HG03060 (cell line): ENCODE measurements at regions not wholly inside any gene's neighbourhood (a gene's known extent, or its start where the extent isn't known, plus 50 kb on each side); places are given as distances from the start of the nearest gene placed in this dataset.
"Not testable (repeated sequence)": the region's sequence is repeated elsewhere in the genome, so short reads cannot be mapped to it uniquely, and the experiment has no call there.

ENCODE experiments used
- ATAC-seq: cut with Tn5 transposase; IDR thresholded peaks from one replicate; pipeline ENCODE4 v1.9.1; 2021; ENCODE audit warnings: low read depth, moderate number of reproducible peaks; ENCODE audit not compliant: unreplicated experiment

DNA sequence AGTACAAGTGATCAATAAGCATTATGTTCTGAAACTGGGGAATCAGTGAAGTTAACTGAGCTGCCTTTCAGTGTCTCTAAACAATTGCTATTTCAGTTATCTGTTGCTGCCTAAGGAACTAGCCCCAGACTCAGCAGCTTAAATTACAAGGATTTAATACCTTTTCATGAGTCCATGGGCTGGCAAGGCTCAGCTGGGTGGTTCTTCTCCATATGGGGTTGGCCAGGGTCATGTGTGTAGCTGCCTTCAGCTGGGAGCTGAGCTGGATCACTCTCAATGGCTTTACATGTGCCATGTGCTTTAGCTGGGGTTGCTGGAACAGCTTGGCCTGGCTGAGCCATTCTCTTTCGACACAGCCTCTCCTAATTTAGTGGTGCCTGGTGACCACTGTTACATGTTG, 295.0 kb upstream of the NCAM1 start:
- ATAC-seq, result no peak

DNA sequence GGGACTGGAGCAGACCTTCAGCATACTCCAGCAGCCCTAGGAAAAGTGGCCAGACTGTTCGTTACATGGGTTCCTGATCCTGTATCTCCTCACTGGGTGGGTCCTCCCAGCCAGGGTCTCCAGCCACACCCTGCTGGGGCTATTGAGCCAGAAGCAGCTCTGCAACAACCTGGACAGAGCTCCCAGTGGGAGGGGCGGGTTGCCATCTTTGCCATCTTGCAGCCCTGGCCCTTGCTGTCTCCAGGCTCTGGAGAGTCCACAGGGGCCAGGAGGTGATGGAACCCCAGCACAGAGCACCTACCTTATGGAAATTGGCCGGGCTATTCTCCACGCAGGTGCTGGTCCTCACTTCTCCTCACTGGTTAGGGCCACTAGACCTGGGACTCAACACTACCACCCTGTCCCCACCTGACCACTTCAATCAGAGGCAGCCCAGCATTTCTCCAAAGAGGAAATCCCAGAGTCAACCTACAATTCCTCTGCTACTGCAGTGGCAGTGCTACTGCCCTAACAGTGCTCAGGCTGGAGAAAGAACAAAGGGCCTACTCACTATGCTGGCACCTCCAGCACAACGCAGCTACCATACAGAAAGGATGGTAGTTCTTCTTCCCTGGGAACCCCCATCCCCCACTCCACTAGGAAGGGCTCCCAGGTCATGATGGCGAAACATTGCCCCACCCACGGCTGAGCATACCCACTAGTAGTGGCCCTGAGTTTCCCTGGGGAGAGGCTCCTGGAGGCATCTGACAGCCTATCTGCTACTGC, 290.2 kb upstream of the NCAM1 start:
- ATAC-seq, result no peak

DNA sequence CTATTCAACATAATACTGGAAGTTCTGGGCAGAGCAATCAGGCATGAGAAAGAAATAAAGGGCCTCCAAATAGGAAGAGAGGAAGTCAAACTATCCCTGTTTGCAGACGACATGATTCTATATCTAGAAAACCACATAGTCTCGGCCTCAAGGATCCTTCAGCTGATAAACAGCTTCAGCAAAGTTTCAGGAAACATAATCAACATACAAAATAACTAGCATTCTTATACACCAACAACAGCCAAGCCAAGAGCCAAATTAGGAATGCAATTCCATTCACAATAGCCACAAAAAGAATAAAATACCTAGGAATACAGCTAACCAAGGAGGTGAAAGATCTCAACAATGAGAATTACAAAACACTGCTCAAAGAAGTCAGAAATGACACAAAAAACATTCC, 287.8 kb upstream of the NCAM1 start:
- not testable (repeated sequence) for ATAC-seq

DNA sequence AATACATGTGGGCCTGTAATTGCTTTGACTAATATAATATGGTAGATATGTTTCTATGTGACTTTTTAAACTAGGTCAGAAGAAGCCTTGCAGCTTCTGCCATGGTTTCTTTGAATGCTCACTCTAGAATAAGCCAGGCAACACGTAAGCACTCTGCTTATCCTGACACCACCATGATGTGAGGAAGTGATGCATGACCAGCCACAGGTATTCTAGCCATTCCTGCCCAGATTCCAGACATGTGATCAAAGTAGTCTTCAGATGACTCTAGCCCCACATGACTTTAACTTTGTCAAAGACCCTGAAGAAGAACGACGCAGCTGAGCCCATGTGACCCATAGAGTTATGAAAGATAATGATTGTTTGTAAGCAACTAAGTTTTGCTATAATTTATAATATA, 276.1 kb upstream of the NCAM1 start:
- ATAC-seq, result no peak

DNA sequence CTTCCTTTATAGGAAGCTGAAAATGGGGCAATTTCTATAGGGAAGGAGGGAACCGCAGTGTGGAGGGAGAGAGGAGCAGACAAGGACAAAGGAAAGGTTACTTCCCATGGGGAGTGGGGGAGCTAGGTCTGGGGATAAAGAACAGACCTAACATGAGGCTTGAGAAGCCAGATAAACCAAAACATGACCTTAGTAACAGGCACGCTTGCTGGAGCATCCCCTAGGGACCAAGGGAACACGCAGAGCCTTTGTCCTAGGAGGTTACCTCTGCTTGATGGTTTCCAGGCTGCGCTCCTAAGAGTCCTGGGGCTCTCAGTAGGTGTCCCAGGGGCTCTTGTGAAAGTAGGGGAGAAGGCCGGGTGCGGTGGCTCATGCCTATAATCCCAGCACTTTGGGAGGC, 271.4 kb upstream of the NCAM1 start:
- ATAC-seq, result no peak

DNA sequence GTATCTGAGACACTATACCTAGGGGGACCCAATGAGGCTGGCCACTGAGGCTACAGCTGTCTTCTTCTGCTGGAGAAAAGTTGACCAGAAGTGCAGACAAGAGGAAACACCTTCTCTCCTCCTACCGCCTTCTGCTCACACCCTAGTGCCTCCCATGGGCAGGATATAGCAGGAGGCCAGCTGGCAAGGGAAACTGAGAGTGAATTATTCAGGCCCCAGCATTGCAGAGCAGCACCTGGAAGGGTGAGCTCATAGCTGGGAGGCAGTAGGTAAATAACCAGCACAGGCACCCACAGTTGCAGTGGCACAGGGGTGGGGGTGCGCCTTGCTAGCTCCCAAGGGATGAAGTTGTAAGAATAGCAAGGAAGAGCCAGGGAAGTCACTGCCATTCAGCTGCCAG, 267.4 kb upstream of the NCAM1 start:
- ATAC-seq, result no peak

DNA sequence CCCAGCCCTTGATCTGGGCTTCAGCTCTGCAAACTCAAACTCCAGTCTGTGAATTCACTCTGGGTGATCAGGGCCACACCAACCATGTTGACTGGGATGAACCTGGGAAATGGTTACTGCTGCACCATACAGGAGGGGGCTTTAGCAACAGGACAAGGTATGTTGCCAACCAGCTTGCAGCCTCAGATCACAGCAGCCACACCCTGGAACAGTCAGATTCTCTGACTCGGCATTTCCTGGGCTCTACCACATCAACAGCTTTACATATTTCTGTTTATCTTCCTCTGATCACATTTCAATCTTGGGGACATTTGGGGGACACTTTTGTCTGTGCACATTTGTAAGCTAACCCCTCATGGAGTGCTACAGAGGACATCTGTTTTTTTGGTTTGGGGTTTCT, 267.0 kb upstream of the NCAM1 start:
- ATAC-seq, result no peak

DNA sequence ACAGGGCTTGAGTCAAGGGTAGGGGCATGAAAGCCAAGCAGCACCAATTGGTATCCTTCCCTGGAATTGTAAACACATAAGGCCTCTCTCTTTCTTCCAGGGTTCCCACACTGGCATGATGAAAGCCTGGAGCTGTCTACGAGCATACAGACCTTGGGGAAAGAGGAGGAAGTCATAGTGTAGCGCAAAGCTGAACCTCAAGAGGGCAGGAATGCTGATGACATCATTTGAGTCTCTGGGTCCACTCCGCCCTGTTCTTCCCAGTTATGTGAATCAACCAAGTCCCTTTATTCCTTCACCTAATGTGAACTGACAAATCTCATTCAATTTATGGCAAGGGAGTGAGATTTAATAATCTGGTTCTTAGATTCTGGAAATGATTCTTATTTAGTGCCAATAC, 266.4 kb upstream of the NCAM1 start:
- ATAC-seq, result no peak

DNA sequence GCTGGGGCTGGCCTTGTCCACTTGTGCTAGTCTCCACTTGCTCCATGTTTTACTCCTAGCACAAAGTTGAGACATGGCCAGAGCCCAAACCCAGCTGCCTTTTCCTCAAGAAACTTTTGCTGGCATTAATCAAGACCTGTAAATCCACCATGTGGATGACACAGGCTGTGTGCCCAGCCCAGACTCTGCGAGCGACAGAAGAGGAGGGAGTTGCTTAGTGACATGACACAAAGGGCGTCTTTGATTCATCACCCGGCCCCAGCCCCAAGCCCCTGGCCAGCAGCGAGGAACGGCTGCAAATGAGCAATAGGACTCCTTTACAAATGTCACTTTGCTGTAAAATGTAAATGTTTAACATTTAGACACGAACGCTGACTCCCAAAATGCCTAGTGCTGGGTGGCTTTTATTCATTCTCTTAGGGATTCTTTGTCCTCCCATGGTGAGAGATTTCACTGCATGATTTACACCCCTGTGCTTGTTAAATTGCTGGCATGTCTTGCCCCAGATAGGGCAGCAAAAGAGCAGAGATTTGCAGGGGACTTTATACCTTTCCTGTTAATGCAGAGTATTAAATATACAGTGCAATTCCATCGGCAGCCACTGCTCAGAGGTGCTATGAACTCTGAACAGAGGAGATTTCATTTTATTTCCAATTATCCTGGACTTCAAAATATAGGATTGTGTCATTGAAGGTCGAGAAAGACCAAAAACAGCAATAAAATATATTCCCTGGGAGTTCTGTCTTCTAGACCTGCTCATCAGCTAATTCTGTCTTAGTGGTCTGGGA, 263.6 kb upstream of the NCAM1 start:
- no peak for ATAC-seq

DNA sequence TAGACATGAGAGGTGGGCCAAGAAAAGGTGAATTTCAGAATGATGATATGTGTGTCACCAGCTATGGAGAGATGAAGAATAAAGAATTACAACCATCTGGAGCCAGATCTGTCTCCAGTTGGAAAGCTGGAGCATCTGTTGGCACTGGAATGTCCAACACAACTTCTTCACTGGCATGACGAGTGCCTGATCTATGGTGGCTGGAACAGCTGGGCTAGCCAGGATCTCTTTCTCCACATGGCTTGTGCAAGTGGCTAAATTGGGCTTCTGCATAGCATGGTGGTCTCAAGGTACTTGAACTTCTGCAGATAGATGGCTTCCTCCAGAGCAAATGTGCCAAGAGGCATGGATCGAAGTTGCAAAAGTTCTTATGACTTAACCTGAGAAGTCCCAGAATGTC, 256.1 kb upstream of the NCAM1 start:
- no peak for ATAC-seq

DNA sequence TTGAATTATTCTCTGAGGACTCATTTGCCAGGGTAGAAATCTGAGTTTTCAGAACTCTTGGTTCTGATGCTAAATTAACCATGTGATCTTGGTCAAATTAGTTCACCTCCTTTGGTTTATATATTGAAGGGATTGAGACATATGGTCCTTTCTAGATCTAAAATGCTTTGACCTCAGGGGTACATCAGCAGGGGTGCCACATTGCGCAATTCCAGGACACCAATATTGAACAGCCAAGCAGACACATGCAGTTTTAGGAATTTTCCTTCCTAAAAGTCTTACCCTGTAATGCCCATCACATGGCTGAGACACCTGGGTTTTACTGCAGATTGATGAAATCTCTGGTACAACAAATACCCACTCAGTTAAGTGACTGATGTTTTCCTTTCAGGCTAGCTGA, 254.4 kb upstream of the NCAM1 start:
- ATAC-seq, result no peak

DNA sequence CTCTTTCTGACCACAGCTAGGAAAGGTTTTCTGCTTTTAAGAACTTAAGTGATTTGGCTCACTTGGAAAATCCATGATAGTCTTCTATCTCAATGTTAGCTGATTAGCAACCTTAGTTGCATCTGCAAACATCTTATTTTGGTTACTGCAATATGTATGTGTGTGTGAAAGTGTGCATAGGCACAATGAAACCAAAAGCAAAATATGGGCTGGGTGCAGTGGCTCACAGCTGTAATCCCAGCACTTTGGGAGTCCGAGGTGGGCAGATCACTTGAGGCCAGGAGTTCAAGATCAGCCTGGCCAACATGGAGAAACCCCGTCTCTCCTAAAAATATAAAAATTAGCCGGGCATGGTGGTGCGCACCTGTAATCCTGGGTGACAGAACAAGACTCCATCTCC, 246.9 kb upstream of the NCAM1 start:
- not testable (repeated sequence) for ATAC-seq

DNA sequence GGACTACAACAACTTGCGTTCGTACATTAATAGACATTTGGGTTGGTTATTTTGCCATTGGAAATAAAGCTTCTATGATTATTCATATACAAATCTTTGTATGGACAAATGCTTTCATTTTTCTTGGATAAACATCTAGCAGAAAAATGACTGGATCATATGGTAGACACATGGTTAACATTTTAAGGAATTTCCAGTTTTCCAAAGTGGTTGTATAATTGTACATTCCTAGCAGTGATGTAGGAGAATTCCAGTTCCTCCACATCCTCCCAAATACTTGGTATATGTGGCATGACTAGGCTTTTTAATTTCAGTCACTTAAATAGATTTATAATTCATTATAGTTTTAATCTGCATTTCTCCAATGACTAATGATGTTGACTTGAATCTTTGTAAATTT, 246.2 kb upstream of the NCAM1 start:
- ATAC-seq, result no peak

DNA sequence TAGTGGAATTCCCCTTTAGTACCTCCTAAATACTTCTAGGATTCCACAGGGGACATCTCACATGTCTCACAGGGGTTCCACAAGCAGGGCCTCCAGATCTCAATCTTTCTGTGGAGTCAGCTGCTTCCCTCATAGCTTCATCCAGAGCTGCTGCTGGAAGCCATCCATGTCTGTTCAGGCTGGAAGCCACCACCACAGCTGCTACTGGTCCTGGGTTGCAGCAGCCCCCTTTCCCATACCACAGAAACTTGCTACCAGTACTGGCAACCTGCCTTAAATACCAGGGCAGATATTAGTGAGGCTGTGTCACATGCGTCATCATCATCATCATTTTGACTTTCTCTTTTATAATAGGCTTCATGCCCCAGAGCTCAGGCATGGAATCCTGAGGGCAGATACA, 242.7 kb upstream of the NCAM1 start:
- no peak for ATAC-seq

DNA sequence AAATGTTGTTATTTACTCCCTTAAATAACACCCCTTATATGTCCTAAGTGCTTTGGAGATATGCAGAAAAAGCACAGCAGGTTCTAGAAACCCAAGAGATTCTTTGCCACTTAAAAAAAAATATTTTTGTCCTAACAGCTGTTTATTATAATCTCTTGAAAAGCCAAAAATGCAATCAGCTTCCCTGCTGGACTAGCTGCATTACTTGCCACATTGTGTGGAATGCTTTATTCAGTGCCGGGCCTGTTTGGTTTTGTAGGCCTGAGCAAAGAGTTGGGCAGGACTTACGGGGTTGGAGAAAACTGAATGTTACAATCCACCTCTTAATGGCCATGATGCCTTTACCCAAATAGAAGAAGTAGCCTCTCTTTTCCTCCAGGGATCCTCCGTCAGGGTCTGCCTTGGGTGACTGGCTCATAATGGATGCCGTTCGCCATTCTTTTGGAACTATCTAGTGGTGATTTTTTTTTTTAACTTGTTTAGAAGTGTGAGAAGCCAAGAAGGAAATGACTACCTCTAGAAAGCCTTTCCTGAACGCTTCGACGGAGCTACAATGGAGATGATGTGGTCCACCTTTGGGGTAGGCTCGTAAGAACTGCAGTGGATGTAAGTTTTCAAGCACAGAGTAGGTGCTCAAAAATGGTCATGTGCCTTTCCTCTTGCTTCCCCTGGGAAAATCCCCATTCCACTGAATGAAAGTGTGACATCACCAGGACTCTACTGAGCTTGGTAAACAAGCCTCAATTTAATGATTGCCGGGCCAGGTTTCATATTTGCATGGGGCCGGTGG, 241.3 kb upstream of the NCAM1 start:
- no peak for ATAC-seq

DNA sequence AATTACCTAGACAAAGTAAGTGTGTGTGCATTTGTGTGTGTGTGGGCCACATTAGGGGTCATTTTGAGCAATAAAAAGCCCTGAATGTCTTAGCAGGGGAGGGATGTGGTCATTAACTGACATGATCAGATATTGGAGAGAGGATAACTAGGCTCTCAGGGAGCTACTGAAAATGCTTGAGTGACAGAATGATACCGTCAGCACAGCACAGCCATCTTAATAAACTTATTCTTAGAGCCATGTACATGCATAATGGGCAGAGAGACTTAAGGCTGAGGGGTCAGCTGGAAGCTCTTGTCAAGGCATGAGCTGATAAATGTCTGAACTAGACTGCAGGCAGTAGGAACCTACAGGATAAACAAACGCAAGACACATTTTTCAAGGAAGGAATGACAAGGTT, 239.1 kb upstream of the NCAM1 start:
- ATAC-seq, result no peak

DNA sequence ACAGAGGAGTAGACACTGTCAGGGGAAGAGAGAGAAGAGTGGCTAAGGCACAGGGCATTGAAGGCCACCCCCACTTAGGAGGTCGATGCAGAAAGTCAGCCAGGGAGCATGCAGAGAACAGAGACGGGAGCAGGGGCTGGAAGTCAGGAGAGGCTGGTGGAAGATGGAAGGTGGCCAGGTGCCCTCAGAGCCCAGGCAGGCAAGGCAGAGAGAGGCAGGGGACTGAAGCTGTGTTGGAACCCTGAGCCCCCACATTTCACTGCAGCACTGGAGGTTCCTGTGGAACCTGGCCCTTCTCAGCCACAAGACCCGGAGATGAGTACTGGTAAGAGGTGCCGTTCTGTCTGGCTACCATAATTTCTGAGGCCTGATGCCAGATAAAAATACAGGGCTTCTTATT, 238.3 kb upstream of the NCAM1 start:
- ATAC-seq, result no peak

DNA sequence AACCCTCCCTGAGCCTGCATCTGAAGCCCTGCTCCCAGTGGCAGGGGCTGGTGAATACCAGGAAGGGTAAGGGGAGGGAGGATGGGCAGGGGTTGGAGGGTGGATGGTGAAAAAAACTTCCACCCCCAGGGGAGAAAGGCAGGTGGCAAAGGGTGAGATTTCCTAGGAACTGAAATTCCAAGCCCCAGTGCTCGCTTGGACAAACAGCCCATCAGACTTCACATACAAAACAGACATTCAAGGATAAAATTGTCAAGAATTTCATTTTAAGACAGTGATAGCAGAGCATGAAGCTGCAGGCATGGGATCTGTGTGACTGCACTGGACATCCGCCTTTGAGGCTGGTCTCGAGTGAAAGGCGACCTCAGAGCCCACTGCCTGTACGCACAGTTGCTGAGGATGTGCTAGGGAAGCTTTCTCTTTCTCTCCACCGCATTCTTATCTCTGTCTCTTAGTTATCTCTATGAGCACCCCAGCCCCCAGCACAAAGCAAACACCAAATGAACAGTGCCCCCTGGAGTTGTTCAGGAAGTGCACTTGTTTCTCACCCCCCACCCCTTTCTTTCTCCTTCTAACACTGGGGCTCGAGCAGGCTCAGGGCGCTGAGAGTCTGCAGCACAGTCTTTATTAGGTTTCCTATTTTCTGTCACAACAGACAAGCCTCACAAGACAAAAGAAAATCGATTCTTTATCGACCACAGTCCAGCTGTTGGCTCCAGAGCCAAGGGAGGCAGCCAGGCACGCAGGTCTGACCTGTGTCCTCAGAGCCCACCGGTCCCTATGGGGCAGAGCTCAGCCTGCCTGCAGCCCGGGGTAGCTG, 237.3 kb upstream of the NCAM1 start:
- no peak for ATAC-seq

DNA sequence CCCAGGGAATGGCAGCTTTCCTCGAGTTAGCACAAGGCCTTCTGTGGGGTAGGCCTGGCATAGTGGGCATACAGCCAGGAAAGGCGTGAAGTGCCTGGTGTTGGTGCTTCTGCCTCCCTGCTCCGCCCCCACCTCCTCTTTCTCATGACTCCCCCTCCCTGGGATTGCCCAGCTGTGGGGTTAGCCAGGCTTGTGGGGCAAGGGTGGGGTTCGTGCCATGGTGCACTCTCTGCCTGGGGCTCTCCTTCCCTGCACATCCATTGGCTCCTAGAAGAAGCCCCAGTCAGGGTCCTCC, 236.8 kb upstream of the NCAM1 start:
- ATAC-seq, result no peak

DNA sequence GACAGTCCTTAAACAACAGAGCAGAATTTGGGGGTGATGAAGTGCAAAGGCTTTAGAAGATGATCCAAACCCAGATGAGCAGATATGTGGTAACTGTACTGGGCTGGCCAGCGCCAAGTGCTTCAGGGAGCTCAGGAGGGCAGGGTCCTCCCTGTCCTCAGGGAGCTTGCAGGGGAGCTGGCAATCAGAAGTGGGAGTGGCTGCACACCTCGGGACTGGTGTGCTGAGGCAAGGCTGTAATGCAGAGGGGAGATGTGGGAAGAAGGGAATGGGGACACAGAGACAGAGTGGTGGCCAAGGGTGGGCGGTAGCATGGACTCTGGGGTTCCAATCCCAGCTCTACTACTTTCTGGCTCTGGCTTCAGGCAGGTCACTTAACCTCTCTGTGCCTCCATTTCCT, 235.6 kb upstream of the NCAM1 start:
- no peak for ATAC-seq

DNA sequence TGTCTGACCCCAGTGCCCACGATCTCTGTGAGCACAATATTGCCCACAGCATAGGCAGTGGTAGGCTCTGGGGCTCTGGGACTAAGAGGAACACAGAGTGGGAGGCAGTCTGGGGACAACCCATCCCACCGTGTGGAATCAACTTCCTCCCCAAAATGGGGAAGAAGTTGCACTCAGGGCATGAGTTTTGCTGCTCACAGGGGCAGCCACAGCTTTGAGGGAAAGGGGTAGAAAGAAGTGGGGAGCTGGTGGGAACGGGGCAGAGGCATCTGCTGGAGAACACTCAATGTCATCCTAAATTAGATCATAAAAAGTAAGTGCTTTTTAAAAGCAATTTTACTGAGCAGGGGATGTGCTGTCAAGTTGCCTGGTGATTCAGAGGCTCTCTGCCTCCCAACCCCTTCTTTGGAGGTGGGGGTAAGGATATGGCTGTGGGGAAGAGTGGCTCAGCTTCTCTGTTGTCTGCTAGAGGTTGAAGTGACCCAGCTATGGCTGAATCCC, 233.8 kb upstream of the NCAM1 start:
- ATAC-seq, result no peak
